ENCODE measurements at regions not wholly inside any gene's neighbourhood (a gene's known extent, or its start where the extent isn't known, plus 50 kb on each side); places are given as distances from the start of the nearest gene placed in this dataset.

DNA sequence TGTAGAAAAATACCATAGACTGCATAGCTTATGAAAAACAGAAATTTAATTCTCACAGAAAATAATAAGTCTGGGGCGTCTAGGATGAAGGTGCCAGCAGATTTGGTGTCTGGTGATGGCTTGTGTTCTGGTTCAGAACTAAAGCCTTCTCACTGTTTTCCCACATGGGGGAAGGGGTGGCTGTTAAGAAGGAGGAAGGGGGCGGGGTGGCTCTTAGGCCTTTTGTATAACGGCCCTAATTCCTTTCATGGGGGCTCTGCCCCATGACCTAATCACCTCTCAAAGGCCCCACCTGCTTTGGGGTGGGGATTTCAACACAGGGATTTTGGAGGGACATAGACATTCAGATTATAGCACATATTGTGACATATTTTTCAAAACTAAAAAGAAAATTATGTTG lies 173.2 kb upstream of the TECRL start:
- TF ChIP-seq CTCF (conservative IDR thresholded peaks at IDR 0.05; ENCODE audit: low read depth, low read length) (no peak), CEBPB (IDR thresholded peaks at IDR 0.05; ENCODE audit: low read depth, low read length) (no peak), SMC3 (IDR thresholded peaks at IDR 0.05; ENCODE audit: low read depth, low read length) (no peak), CHD1 (IDR thresholded peaks at IDR 0.05; ENCODE audit: low read depth, low read length) (no peak)

All from IMR-90 (cell line).